ENCODE measurements at regions not wholly inside any gene's neighbourhood (a gene's known extent, or its start where the extent isn't known, plus 50 kb on each side); places are given as distances from the start of the nearest gene placed in this dataset.

DNA sequence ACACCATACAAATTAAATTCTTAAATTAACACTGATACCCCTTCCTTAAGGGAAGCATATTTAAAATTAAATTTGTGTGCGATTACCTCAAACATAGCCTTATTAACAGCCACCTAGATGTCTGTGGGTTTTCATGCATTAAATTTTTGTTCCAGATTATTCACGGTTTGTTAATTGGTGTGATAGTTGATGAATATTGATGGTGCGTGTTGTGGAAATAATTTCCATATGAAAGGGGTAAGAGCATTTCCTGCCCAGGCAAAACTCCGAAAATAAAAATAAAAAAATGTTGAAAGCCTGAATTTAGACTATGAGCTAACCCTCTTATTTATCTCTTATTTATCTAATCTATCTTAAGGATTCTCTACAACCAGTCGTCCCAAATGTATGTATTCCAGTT lies 679.3 kb upstream of the CELF2 start:
- no peak for DNase-seq
- no peak overlapping the region for H3K4me3 Mint-ChIP-seq

GRCh38 chr10:10346390-10347150 lies 671.1 kb upstream of the CELF2 start:
- ATAC-seq = no peak
- no peaks in the 10 kb centered on the region for H3K4me1 Mint-ChIP-seq
- no peaks in the 10 kb centered on the region for H3K36me3 Mint-ChIP-seq (ENCODE audit: low read depth)
- peaks cover 9% of the 10 kb centered on the region for H3K27me3 Mint-ChIP-seq
- H3K9me3 ChIP-seq (ENCODE audit: control insufficient read depth, low read length, poor library complexity, severe bottlenecking) = no peaks in the 10 kb centered on the region
- H3K27ac Mint-ChIP-seq = no peak overlapping the region
- no peak overlapping the region for H3K4me3 Mint-ChIP-seq
- no peak for DNase-seq

More for the DNA sequence above, 679.3 kb upstream of the CELF2 start:
- H3K36me3 Mint-ChIP-seq (ENCODE audit: low read depth) = no peaks in the 10 kb centered on the region
- H3K27ac Mint-ChIP-seq = no peak overlapping the region
- no peaks in the 10 kb centered on the region for H3K9me3 ChIP-seq (ENCODE audit: control insufficient read depth, low read length, poor library complexity, severe bottlenecking)
- no peaks in the 10 kb centered on the region for H3K4me1 Mint-ChIP-seq
- no peak for ATAC-seq
- H3K27me3 Mint-ChIP-seq = peaks cover 23% of the 10 kb centered on the region

- H3K9me3 ChIP-seq (ENCODE audit: control insufficient read depth, low read length, poor library complexity, severe bottlenecking) = no peaks in the 10 kb centered on the region
- H3K27ac Mint-ChIP-seq = no peak overlapping the region
- H3K36me3 Mint-ChIP-seq (ENCODE audit: low read depth) = no peaks in the 10 kb centered on the region
- H3K4me3 Mint-ChIP-seq = no peak overlapping the region
- peaks cover 10% of the 10 kb centered on the region for H3K27me3 Mint-ChIP-seq
- H3K4me1 Mint-ChIP-seq = no peaks in the 10 kb centered on the region
- ATAC-seq (no peak), DNase-seq (no peak)
Observed at GRCh38 chr10:10350050-10350449, 667.6 kb upstream of the CELF2 start.

DNA sequence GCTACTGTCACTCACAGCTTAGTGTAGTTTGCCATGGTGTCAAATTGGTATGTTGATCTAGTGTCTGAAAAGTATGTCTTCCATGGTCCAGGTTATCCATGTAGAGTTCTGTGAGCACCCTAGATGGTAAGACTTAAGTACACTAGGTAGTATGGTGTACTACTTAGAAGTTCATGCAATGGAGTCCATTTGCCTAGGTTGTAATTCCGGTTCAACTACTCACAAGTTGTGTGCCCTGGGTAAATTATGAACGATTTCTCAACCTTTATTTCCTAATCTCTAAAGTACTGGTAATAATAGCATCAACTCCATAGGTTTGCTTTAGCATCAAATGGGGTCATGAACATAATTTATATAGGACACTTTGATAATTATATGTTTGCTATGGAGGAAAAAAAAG lies 666.2 kb upstream of the CELF2 start:
- H3K4me3 Mint-ChIP-seq = no peak overlapping the region
- H3K27ac Mint-ChIP-seq = no peak overlapping the region
- no peaks in the 10 kb centered on the region for H3K4me1 Mint-ChIP-seq
- H3K27me3 Mint-ChIP-seq = peaks cover 10% of the 10 kb centered on the region
- ATAC-seq = no peak
- no peaks in the 10 kb centered on the region for H3K9me3 ChIP-seq (ENCODE audit: control insufficient read depth, low read length, poor library complexity, severe bottlenecking)
- DNase-seq = no peak
- no peaks in the 10 kb centered on the region for H3K36me3 Mint-ChIP-seq (ENCODE audit: low read depth)

GRCh38 chr10:10353326-10353868 lies 664.3 kb upstream of the CELF2 start:
- ATAC-seq = no peak
- Mint-ChIP-seq H3K4me1 (no peaks in the 10 kb centered on the region), H3K27ac (no peak overlapping the region), H3K36me3 (ENCODE audit: low read depth) (no peaks in the 10 kb centered on the region), H3K4me3 (no peak overlapping the region), H3K27me3 (peaks cover 10% of the 10 kb centered on the region)
- H3K9me3 ChIP-seq (ENCODE audit: control insufficient read depth, low read length, poor library complexity, severe bottlenecking) = no peaks in the 10 kb centered on the region
- DNase-seq = no peak

DNA sequence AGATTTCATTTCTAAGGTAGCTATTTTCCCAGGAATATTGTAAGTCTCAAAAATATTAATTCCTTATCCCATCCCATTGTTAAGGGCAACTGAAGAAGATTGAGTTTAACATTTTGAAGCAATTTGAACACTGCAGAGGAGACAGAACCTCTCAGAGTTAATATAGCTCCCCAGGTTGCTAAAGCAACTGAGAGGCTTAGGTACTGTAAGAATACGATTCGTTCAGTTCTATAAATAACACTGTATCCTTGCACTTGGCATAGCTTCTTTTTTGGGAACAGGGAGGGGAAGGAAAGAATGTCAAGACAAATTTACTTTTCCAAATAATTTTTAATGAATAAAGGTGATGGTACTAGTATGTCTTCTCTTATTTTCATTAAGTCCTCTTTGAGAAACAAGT lies 658.4 kb upstream of the CELF2 start:
- DNase-seq (no peak), ATAC-seq (no peak)
- Mint-ChIP-seq H3K4me1 (no peaks in the 10 kb centered on the region), H3K27ac (no peak overlapping the region), H3K36me3 (ENCODE audit: low read depth) (peaks cover 2% of the 10 kb centered on the region), H3K27me3 (peaks cover 31% of the 10 kb centered on the region), H3K4me3 (no peak overlapping the region)
- H3K9me3 ChIP-seq (ENCODE audit: control insufficient read depth, low read length, poor library complexity, severe bottlenecking) = no peaks in the 10 kb centered on the region

- peaks cover 34% of the 10 kb centered on the region for H3K27me3 Mint-ChIP-seq
- H3K27ac Mint-ChIP-seq = no peak overlapping the region
- no peak for ATAC-seq
- H3K9me3 ChIP-seq (ENCODE audit: control insufficient read depth, low read length, poor library complexity, severe bottlenecking) = no peaks in the 10 kb centered on the region
- no peak for DNase-seq
- H3K4me1 Mint-ChIP-seq = no peaks in the 10 kb centered on the region
- no peak overlapping the region for H3K4me3 Mint-ChIP-seq
- H3K36me3 Mint-ChIP-seq (ENCODE audit: low read depth) = peaks cover 2% of the 10 kb centered on the region
Observed at GRCh38 chr10:10361301-10361885, 656.3 kb upstream of the CELF2 start.

DNA sequence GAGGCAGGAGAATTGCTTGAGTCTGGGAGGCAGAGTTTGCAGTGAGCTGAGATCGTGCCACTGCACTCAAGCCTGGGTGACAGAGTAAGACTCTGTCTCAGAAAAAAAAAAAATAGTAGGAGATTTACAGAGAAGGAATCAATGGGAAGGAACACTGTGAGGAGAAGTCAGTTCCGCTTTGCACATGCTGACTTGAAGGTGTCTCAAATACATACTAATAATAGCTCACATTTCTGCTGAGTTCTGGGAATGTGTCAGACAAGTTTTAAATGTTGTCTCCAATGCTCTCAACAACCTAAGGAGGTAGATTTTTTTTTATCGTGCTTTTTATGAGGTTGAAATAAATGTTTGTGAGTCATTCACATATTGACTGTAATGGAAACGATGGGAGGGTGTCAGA lies 654.9 kb upstream of the CELF2 start:
- DNase-seq = no peak
- H3K4me1 Mint-ChIP-seq = no peaks in the 10 kb centered on the region
- peaks cover 46% of the 10 kb centered on the region for H3K27me3 Mint-ChIP-seq
- H3K36me3 Mint-ChIP-seq (ENCODE audit: low read depth) = peaks cover 2% of the 10 kb centered on the region
- no peak overlapping the region for H3K4me3 Mint-ChIP-seq
- no peaks in the 10 kb centered on the region for H3K9me3 ChIP-seq (ENCODE audit: control insufficient read depth, low read length, poor library complexity, severe bottlenecking)
- H3K27ac Mint-ChIP-seq = no peak overlapping the region
- no peak for ATAC-seq

DNA sequence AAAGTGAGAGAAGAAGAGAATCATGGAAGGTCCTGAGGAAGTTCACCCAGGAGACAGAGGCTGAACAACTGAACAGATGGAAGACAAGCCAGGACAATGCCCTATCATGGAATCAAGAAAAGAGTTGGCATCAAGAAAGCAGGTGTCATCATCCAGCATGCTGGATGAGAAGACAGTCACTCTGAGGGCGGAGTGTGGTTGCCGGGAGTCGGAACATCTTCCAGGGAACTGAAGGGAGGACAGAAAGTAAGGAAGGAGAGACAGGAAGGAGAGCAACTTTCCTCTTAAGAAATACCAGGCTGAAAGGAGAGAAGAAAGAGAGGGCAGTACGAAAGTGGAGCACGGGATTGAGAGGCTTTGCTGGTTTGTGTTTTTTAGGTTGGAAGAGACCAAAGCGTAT lies 654.5 kb upstream of the CELF2 start:
- Mint-ChIP-seq H3K4me3 (no peak overlapping the region), H3K36me3 (ENCODE audit: low read depth) (peaks cover 2% of the 10 kb centered on the region)

GRCh38 chr10:10364902-10365301 lies 652.8 kb upstream of the CELF2 start:
- Mint-ChIP-seq H3K4me3 (no peak overlapping the region), H3K4me1 (no peaks in the 10 kb centered on the region), H3K36me3 (ENCODE audit: low read depth) (peaks cover 2% of the 10 kb centered on the region), H3K27ac (no peak overlapping the region), H3K27me3 (peaks cover 67% of the 10 kb centered on the region)
- ATAC-seq = no peak
- DNase-seq = no peak
- H3K9me3 ChIP-seq (ENCODE audit: control insufficient read depth, low read length, poor library complexity, severe bottlenecking) = no peaks in the 10 kb centered on the region

More for the DNA sequence above, 654.5 kb upstream of the CELF2 start:
- Mint-ChIP-seq H3K27ac (no peak overlapping the region), H3K27me3 (peaks cover 50% of the 10 kb centered on the region), H3K4me1 (no peaks in the 10 kb centered on the region)
- ATAC-seq (no peak), DNase-seq (no peak)
- H3K9me3 ChIP-seq (ENCODE audit: control insufficient read depth, low read length, poor library complexity, severe bottlenecking) = no peaks in the 10 kb centered on the region

- Mint-ChIP-seq H3K27me3 (peaks cover 68% of the 10 kb centered on the region), H3K36me3 (ENCODE audit: low read depth) (no peaks in the 10 kb centered on the region), H3K4me3 (no peak overlapping the region), H3K27ac (no peak overlapping the region), H3K4me1 (no peaks in the 10 kb centered on the region)
- no peak for DNase-seq
- no peaks in the 10 kb centered on the region for H3K9me3 ChIP-seq (ENCODE audit: control insufficient read depth, low read length, poor library complexity, severe bottlenecking)
- ATAC-seq = no peak
Observed at GRCh38 chr10:10365676-10366075, 652.0 kb upstream of the CELF2 start.

DNA sequence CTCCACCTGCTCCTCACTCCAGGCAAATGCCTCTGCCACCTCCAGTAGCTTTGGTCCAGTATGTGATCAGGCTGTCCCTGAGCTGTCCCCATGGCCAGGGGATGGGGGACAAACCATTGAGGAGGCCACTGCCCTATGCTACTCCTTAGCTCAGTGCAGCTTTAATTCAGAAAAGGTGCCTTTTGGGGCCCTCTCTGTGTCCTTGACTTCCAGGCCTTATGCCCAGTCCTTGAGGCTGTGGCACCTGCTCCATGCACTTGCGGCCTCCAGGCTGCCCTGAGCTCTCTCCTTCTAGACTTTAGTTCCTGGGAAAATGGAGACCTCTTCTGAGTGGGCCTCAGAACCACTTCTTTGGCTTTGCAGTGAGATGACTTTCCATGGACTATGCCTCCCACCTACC lies 650.8 kb upstream of the CELF2 start:
- DNase-seq (no peak), ATAC-seq (no peak)
- H3K9me3 ChIP-seq (ENCODE audit: control insufficient read depth, low read length, poor library complexity, severe bottlenecking) = no peaks in the 10 kb centered on the region
- Mint-ChIP-seq H3K27me3 (peaks cover 64% of the 10 kb centered on the region), H3K27ac (no peak overlapping the region), H3K36me3 (ENCODE audit: low read depth) (no peaks in the 10 kb centered on the region), H3K4me3 (no peak overlapping the region), H3K4me1 (no peaks in the 10 kb centered on the region)

DNA sequence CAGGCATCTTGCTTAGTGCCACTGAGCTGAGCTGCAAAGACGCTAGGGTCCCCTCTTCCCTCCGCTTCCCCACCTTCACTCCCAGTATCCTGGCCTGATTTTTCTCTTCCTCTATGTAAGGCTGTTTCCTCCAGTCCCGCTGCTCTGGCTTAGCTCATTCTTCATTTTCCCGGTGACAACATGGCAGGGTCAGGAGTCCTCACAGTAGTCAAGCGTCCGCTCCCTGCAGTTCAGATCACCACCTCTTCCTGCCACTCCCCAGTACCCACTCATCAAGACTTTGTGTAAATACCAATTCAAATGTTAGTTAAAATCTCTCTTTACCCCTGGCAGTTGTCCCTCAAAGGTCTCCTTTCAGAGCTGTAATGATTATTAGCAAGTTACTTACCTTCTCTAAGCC lies 650.4 kb upstream of the CELF2 start:
- no peaks in the 10 kb centered on the region for H3K4me1 Mint-ChIP-seq

More for the DNA sequence above, 650.4 kb upstream of the CELF2 start:
- H3K36me3 Mint-ChIP-seq (ENCODE audit: low read depth) = no peaks in the 10 kb centered on the region
- H3K9me3 ChIP-seq (ENCODE audit: control insufficient read depth, low read length, poor library complexity, severe bottlenecking) = no peaks in the 10 kb centered on the region
- H3K27ac Mint-ChIP-seq = no peak overlapping the region
- H3K27me3 Mint-ChIP-seq = peaks cover 59% of the 10 kb centered on the region
- no peak for ATAC-seq
- peak overlapping the region; percentile 13 for H3K4me3 Mint-ChIP-seq
- no peak for DNase-seq
